ENCODE measurements at regions not wholly inside any gene's neighbourhood (a gene's known extent, or its start where the extent isn't known, plus 50 kb on each side); places are given as distances from the start of the nearest gene placed in this dataset.

DNA sequence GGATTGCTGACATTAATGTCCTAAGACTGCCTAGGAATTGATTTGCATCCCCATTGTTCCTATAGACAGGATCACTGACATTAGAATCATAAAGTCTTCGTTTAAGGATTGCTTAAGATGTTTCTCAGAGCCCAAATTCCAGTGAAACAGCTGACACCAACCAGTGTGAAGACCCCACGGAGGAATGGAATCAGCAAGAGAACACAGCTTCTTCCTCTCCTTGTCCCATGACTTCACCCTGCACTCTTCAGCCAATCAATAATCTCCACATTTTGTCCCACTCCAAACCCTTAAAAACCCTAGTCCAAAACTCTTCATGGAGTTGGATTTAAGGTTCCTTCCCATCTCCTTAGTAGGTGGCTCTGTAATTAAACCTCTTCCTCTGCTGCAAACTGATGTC, 157.0 kb upstream of the NDUFV2 start:
- ChIA-PET POLR2A (no interaction called here), CTCF (no interaction called here)
- TF ChIP-seq SUZ12 (IDR thresholded peaks at IDR 0.05) (no peak), ELF4 (IDR thresholded peaks at IDR 0.05) (no peak), HDGF (IDR thresholded peaks at IDR 0.05; ENCODE audit: borderline replicate concordance) (no peak), FOXA1 (IDR thresholded peaks at IDR 0.05) (no peak), FOXK2 (IDR thresholded peaks at IDR 0.05) (no peak), TARDBP (IDR thresholded peaks at IDR 0.05) (no peak), BHLHE40 (IDR thresholded peaks at IDR 0.05; ENCODE audit: borderline replicate concordance) (no peak), CTBP1 (IDR thresholded peaks at IDR 0.05; ENCODE audit: borderline replicate concordance) (no peak), ZNF384 (IDR thresholded peaks at IDR 0.05) (no peak), SP1 (IDR thresholded peaks at IDR 0.05) (no peak), L3MBTL2 (conservative IDR thresholded peaks at IDR 0.05) (no peak), NFRKB (IDR thresholded peaks at IDR 0.05) (no peak), LEF1 (IDR thresholded peaks at IDR 0.05; ENCODE audit: borderline replicate concordance) (no peak), ARNT (IDR thresholded peaks at IDR 0.05) (no peak), FOXM1 (IDR thresholded peaks at IDR 0.05; ENCODE audit: borderline replicate concordance) (no peak)
- TF ChIP-seq, protein P1, sequence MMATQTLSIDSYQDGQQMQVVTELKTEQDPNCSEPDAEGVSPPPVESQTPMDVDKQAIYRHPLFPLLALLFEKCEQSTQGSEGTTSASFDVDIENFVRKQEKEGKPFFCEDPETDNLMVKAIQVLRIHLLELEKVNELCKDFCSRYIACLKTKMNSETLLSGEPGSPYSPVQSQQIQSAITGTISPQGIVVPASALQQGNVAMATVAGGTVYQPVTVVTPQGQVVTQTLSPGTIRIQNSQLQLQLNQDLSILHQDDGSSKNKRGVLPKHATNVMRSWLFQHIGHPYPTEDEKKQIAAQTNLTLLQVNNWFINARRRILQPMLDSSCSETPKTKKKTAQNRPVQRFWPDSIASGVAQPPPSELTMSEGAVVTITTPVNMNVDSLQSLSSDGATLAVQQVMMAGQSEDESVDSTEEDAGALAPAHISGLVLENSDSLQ (IDR thresholded peaks at IDR 0.05), result no peak
- DNase-seq (ENCODE audit: extremely low spot score), result no peak

DNA sequence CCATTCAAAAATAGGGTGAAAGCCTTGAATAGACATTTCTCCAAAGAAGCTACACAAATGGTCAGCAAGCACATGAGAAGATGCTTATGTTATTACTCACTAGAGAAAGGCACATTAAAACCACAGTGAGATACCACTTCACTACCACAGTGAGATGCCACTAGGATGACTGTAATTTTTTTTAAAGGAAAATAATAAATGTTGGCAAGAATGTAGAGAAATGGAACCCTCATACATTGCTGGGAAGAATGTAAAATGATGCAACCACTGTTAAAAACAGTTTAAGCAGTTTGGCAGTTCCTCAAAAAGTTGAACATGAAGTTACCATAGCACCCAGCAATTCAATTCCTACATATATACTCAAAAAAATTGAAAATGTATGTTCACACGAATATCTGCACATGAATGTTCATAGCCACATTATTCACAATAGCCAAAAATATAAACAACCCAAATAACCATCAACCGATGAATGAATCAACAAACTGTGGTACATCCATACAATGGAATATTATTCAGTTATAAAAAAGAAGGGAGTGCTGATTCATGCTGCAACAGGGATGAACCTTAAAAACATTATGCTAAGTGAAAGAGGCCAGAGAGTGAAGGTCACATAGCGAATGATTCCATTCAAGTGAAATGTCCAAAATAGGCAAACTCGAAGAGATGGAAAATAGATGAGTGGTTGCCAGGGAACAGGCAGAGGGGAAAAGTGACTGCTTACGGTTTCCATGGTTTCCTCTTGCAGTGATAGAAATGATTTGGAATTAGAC, 156.2 kb upstream of the NDUFV2 start:
- ChIA-PET POLR2A (no interaction called here), CTCF (no interaction called here)
- TF ChIP-seq FOXA1 (IDR thresholded peaks at IDR 0.05) (no peak), FOXK2 (IDR thresholded peaks at IDR 0.05) (no peak), SP1 (IDR thresholded peaks at IDR 0.05) (no peak), ARNT (IDR thresholded peaks at IDR 0.05) (no peak), TARDBP (IDR thresholded peaks at IDR 0.05) (no peak), LEF1 (IDR thresholded peaks at IDR 0.05; ENCODE audit: borderline replicate concordance) (no peak), NFRKB (IDR thresholded peaks at IDR 0.05) (no peak), CTBP1 (IDR thresholded peaks at IDR 0.05; ENCODE audit: borderline replicate concordance) (no peak), SUZ12 (IDR thresholded peaks at IDR 0.05) (no peak), HDGF (IDR thresholded peaks at IDR 0.05; ENCODE audit: borderline replicate concordance) (no peak)
- TF ChIP-seq, protein P1 (IDR thresholded peaks at IDR 0.05), result no peak
- no peak for DNase-seq (ENCODE audit: extremely low spot score)

DNA sequence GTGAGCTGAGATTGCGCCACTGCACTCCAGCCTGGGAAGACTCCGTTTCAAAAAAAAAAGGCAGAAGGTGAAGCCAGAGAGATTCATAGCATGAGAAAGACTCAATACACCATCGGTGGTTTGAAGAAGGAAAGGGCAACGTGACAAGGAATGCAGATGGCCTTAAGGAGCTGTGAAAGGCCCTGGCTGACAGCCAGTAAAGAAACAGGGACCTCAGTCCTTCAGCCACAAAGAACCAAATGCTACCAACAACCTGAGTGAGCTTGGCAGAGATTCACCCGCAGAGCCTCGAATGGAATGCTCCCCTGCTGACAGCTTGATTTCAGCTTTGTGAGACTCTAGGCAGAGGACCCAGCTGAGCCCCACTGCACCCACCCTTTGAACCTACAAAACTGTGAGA, 154.9 kb upstream of the NDUFV2 start:
- CTCF ChIA-PET, result interaction anchor here (0.6 kb wide), 1 partner anchor 9 kb away, joined by 3 read pairs; no protein-coding TSS in a partner anchor
- DNase-seq (ENCODE audit: extremely low spot score), result no peak
- TF ChIP-seq ELF4 (IDR thresholded peaks at IDR 0.05), result no peak
- no peak for TF ChIP-seq ARNT (IDR thresholded peaks at IDR 0.05)
- no peak for TF ChIP-seq LEF1 (IDR thresholded peaks at IDR 0.05; ENCODE audit: borderline replicate concordance)
- no peak for TF ChIP-seq NFRKB (IDR thresholded peaks at IDR 0.05)
- no peak for TF ChIP-seq FOXK2 (IDR thresholded peaks at IDR 0.05)
- no peak for TF ChIP-seq SP1 (IDR thresholded peaks at IDR 0.05)
- TF ChIP-seq TARDBP (IDR thresholded peaks at IDR 0.05), result no peak
- TF ChIP-seq FOXM1 (IDR thresholded peaks at IDR 0.05; ENCODE audit: borderline replicate concordance), result no peak
- no peak for TF ChIP-seq FOXA1 (IDR thresholded peaks at IDR 0.05)
- POLR2A ChIA-PET, result no interaction called here

DNA sequence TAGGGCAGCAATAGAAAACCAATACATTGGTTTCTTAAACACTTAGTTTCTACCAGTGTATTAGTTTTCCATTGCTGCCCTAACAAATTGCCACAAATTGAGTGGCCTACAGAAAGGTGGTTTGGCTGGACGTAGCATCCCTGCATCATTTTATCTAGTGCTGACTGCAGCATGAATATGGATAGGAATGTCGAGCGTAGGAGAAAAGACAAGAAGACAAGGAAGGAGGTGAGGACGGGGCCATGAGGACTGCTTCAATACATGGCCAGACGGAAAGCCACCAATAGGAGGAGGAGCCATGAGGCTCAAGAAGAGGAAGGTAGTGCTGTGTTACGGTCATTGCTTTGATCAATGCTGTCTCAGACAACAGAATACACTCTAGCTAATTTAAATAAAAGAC, 154.5 kb upstream of the NDUFV2 start:
- TF ChIP-seq BHLHE40 (IDR thresholded peaks at IDR 0.05; ENCODE audit: borderline replicate concordance), result no peak
- TF ChIP-seq SUZ12 (IDR thresholded peaks at IDR 0.05), result no peak
- TF ChIP-seq, protein P1 (IDR thresholded peaks at IDR 0.05), result no peak
- no peak for TF ChIP-seq NFRKB (IDR thresholded peaks at IDR 0.05)
- TF ChIP-seq ARNT (IDR thresholded peaks at IDR 0.05), result no peak
- TF ChIP-seq ELF4 (IDR thresholded peaks at IDR 0.05), result no peak
- no peak for TF ChIP-seq FOXK2 (IDR thresholded peaks at IDR 0.05)
- ChIA-PET CTCF (interaction anchor here (0.6 kb wide), 1 partner anchor 9 kb away, joined by 3 read pairs; no protein-coding TSS in a partner anchor), POLR2A (no interaction called here)
- DNase-seq (ENCODE audit: extremely low spot score), result no peak

DNA sequence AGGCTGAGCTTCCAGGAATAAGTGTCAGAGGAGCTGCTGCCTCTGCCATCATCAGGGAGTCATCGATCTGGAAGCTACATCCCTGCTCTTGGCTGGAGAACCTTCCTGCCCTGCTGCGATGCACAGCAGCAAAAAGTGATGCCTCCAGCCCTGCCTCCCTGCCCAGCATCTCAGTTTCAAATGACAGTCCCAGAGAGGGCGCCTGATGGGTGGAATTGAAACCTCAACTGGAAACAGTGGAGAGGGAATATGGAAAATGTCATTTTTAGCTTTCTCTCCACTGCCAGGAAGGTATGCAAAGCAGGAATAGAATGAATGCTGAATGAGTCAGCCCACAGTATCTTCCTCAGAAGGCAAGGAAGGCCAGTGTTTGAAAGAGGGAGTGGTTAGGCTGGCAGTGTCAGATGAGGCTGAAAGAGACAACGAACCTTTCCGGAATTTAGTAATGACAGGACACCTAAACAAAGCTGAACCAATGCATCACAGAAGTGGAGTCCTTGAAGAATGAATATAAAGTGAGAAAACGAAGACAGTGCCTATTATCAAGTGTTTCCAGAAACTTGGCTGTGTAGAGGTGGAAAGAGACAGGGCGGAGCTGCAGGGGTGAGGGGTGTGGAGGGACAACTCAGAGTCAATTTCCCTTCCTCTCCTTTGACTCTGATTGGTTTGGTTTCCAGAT, 153.9 kb upstream of the NDUFV2 start:
- POLR2A ChIA-PET, result no interaction called here
- CTCF ChIA-PET, result no interaction called here
- TF ChIP-seq FOXM1 (IDR thresholded peaks at IDR 0.05; ENCODE audit: borderline replicate concordance), result no peak
- TF ChIP-seq L3MBTL2 (conservative IDR thresholded peaks at IDR 0.05), result no peak
- no peak for TF ChIP-seq FOXK2 (IDR thresholded peaks at IDR 0.05)
- no peak for TF ChIP-seq FOXA1 (IDR thresholded peaks at IDR 0.05)
- no peak for TF ChIP-seq ELF4 (IDR thresholded peaks at IDR 0.05)
- no peak for TF ChIP-seq BHLHE40 (IDR thresholded peaks at IDR 0.05; ENCODE audit: borderline replicate concordance)
- TF ChIP-seq, protein P1 (IDR thresholded peaks at IDR 0.05), result no peak
- no peak for TF ChIP-seq TARDBP (IDR thresholded peaks at IDR 0.05)
- TF ChIP-seq SUZ12 (IDR thresholded peaks at IDR 0.05), result no peak
- no peak for TF ChIP-seq ARNT (IDR thresholded peaks at IDR 0.05)
- no peak for TF ChIP-seq HDGF (IDR thresholded peaks at IDR 0.05; ENCODE audit: borderline replicate concordance)
- no peak for DNase-seq (ENCODE audit: extremely low spot score)
